Mesodermal cell (in vitro differentiated cells): ENCODE measurements at regions not wholly inside any gene's neighbourhood (a gene's known extent, or its start where the extent isn't known, plus 50 kb on each side); places are given as distances from the start of the nearest gene placed in this dataset.
"Not testable (repeated sequence)": the region's sequence is repeated elsewhere in the genome, so short reads cannot be mapped to it uniquely, and the experiment has no call there.

Source experiments
- H3K27ac ChIP-seq: 2 replicates; pipeline ENCODE4 v1.7.0; 2013; ENCODE audit warnings: mild to moderate bottlenecking, low read depth, low read length, moderate library complexity; ENCODE audit not compliant: severe bottlenecking
- H3K36me3 ChIP-seq: 2 replicates; pipeline ENCODE4 v1.7.1; 2013; ENCODE audit warnings: mild to moderate bottlenecking, low read length, moderate library complexity; ENCODE audit not compliant: control insufficient read depth, insufficient read depth
- H3K4me1 ChIP-seq: one replicate; pipeline ENCODE4 v1.7.1; 2013; ENCODE audit warnings: mild to moderate bottlenecking, low read length; ENCODE audit not compliant: insufficient read depth, control insufficient read depth, poor library complexity, severe bottlenecking
- H3K4me3 ChIP-seq: 2 replicates; pipeline ENCODE4 v1.7.0; 2013; ENCODE audit warnings: low read length, control low read depth, mild to moderate bottlenecking; ENCODE audit not compliant: insufficient read depth, poor library complexity, severe bottlenecking; ENCODE audit errors: extremely low read depth
- H3K9me3 ChIP-seq: 2 replicates; pipeline ENCODE4 v1.7.1; 2013; ENCODE audit warnings: mild to moderate bottlenecking, low read length, moderate library complexity; ENCODE audit not compliant: control insufficient read depth
- WGBS, 2 experiments: methylation state at CpG; one replicate each; pipeline ENCODE4 v1.1.5; 2013; ENCODE audit warnings: missing lambda C conversion rate in 2 of 2; ENCODE audit not compliant: insufficient coverage in 2 of 2; 5-methylcytosine and 5-hydroxymethylcytosine counted together

DNA sequence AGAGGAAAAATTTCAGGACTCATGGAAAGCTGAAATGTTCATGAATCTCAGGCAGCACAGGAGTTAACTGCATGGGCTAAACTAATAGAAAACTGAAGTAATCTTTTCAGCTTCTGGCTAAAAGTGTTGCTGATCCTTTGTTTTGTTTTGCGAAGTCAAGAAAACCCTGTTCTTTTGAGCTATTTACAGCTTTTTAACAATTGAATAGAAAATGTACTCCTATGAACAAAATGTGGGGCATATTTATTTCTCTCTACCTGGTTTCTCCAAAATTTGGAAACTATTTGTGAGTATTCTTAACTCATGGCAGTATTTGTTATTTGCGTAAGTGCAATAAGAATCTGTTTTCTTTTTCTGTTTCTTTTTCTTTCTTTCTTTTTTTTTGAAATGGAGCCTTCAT is 818.8 kb upstream of the CITED2 start:
- no peak overlapping the region for H3K4me3 ChIP-seq
- no peaks in the 10 kb centered on the region for H3K36me3 ChIP-seq
- H3K9me3 ChIP-seq: peaks cover 34% of the 10 kb centered on the region
- no peaks in the 10 kb centered on the region for H3K4me1 ChIP-seq
- no peak overlapping the region for H3K27ac ChIP-seq
- WGBS, 2 experiments: 100% methylated on average over 1 of the region's 2 CpGs; no CpG with 5 or more reads in 1 of the 2 experiments

DNA sequence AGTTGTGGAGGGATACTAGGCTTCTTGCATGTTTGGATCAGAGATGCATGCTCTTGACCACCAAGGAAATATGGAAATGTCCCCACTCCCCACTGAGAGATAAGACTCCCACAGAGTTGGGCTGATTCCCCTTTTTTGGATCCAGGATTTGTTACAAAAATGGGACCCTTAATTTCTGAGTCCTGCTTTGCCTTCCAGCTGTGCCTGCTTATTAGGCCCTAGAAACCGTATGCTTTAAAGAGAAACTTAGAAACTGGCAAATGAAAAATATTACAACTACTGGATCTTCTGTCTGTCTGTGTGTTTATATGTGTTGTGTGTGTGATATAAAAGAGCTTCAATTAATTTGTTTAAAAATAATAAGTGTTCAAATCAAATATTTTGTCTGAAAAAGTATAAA is 817.6 kb upstream of the CITED2 start:
- Histone ChIP-seq H3K9me3 (peaks cover 34% of the 10 kb centered on the region), H3K4me1 (no peaks in the 10 kb centered on the region), H3K4me3 (no peak overlapping the region), H3K36me3 (no peaks in the 10 kb centered on the region), H3K27ac (no peak overlapping the region)
- no CpG with 5 or more reads among the region's 1 CpG for WGBS, 2 experiments

DNA sequence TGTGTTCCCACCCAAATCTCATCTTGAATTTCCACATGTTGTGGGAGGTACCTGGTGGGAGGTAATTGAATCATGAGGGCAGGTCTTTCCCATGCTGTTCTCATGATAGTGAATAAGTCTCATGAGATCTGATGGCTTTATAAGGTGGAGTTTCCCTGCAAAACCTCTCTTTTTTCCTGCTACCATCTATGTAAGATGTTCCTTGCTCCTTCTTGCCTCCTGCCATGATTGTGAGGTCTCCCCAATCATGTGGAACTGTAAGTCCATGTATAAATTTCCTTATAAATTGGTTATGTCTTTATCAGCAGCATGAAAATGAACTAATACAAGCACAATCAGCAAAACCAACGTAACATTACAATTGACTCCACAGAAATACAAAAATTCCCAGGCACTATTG is 814.8 kb upstream of the CITED2 start:
- H3K27ac ChIP-seq, H3K4me1 ChIP-seq, H3K4me3 ChIP-seq, H3K36me3 ChIP-seq: not testable (repeated sequence)
- peaks cover 34% of the 10 kb centered on the region for H3K9me3 ChIP-seq
- 100% methylated on average over 1 of the region's 1 CpG; no CpG with 5 or more reads in 1 of the 2 experiments for WGBS, 2 experiments

DNA sequence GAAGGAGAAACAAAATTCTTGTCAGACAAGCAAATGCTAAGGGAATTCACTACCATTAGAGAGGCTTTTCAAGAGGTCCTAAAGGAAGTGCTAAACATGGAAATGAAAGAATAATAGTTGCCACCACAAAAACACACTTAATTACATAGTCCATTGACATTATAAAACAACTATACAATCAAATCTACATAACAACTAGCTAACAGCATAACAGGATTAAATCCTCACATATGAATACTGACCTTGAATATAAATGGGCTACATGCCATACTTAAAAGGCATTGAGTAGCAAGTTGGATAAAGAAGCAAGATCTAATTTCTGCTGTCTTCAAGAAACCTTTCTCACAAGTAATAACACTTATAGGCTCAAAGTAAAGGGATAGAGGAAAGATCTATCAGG is 811.5 kb upstream of the CITED2 start:
- no peaks in the 10 kb centered on the region for H3K4me1 ChIP-seq
- no peak overlapping the region for H3K27ac ChIP-seq
- H3K9me3 ChIP-seq: peaks cover 17% of the 10 kb centered on the region
- no peak overlapping the region for H3K4me3 ChIP-seq
- no peaks in the 10 kb centered on the region for H3K36me3 ChIP-seq

DNA sequence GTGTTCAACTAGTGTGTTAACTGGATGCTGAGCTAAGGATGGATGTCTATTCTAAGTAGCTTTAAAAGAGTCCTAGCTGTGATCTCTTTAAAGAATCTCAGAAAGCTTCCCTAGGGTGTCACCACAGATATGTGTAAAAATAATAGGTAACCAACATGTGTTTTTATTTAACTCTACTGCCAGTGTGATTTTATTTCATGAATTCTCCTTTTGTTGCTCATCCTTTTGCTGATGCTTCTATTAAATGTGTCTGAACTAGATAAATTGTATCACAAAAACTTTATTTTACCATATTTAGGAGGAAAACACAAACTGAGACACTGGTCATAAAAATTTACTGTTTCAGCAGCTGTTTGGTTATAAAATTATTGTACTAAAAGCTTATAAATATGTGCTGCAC is 809.4 kb upstream of the CITED2 start:
- no peaks in the 10 kb centered on the region for H3K4me1 ChIP-seq

DNA sequence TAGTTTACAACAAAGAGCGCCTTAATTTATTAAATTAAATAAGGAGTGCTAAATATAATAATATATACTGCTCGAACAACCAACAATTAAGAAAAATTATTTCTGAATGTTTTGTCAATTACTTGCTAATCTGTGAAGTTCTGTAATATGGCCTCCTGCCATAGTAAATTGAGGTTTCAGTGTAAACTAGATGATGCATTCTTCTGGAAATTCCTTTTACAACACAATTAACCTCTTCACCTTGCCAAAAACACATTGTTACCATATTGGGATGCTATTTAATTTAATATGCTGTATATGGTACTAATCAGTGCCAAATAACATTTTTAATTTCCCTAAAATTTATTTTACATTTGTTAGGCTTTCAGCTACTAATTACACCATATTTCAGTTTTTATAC is 808.4 kb upstream of the CITED2 start:
- Histone ChIP-seq H3K36me3 (no peaks in the 10 kb centered on the region), H3K4me1 (no peaks in the 10 kb centered on the region), H3K4me3 (no peak overlapping the region), H3K27ac (no peak overlapping the region), H3K9me3 (no peaks in the 10 kb centered on the region)
- WGBS, 2 experiments: no CpG with 5 or more reads among the region's 2 CpGs

More for the DNA sequence above, 809.4 kb upstream of the CITED2 start:
- no peak overlapping the region for H3K4me3 ChIP-seq
- H3K27ac ChIP-seq: no peak overlapping the region
- H3K9me3 ChIP-seq: no peaks in the 10 kb centered on the region
- no peaks in the 10 kb centered on the region for H3K36me3 ChIP-seq

DNA sequence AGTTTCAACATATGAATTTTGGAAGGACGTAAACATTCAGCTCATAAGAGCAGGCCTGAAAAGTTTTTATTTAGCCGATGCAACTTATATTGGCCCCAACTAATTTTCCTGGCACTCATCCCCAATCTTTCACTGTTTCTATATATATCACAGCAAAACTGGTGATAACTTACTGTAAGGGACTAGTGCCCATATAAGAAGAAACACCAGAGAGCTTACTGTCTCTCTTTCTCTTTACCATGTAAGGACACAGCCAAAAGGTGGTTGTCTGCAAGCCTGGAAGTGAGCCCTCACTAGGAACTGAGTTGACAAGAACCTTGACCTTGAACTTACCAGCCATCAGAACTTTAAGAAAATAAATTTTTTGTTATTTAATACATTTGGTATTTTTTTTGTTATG is 807.4 kb upstream of the CITED2 start:
- H3K36me3 ChIP-seq: no peaks in the 10 kb centered on the region
- 100% methylated on average over 1 of the region's 2 CpGs; no CpG with 5 or more reads in 1 of the 2 experiments for WGBS, 2 experiments
- H3K4me3 ChIP-seq: no peak overlapping the region
- no peak overlapping the region for H3K27ac ChIP-seq
- no peaks in the 10 kb centered on the region for H3K4me1 ChIP-seq
- no peaks in the 10 kb centered on the region for H3K9me3 ChIP-seq

DNA sequence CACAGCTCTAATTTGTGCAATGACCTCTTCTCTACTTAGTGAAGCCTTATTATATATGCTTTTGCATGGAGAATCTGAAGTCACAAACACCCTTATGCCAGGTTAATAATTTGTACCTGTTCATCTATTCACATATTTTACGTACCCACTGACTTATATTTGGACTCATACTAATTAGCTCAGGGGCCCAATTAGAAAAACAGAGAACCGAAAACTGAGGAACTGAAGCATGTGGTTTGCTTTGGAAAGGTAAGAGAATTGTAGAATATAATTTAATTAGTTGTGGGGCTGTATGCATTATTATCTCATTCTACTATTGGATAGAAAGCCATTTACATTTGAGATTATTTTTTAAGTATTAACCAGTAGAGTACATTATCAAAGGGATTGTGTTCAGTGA is 805.9 kb upstream of the CITED2 start:
- no peak overlapping the region for H3K4me3 ChIP-seq
- no peaks in the 10 kb centered on the region for H3K4me1 ChIP-seq
- no peaks in the 10 kb centered on the region for H3K9me3 ChIP-seq
- H3K36me3 ChIP-seq: no peaks in the 10 kb centered on the region
- no peak overlapping the region for H3K27ac ChIP-seq
- 100% methylated on average over 1 of the region's 2 CpGs; no CpG with 5 or more reads in 1 of the 2 experiments for WGBS, 2 experiments

DNA sequence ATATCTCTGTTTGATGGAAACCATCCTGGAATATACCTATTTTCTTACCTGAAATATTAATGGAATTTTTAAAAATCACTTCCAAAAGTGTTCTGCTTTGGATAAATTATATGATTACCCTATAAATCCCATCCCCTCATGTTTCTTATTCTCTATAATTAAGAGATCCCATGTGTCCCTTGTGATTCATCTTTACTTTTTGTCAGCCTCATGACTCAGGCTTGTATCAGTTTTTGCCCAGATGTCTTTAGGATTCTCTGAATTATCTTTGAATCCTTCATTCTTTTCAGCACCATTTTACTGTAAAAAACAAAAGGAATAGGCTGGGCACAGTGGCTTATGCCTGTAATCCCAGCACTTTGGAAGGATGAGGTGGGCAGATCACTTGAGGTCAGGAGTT is 804.5 kb upstream of the CITED2 start:
- Histone ChIP-seq H3K27ac (no peak overlapping the region), H3K9me3 (no peaks in the 10 kb centered on the region)

DNA sequence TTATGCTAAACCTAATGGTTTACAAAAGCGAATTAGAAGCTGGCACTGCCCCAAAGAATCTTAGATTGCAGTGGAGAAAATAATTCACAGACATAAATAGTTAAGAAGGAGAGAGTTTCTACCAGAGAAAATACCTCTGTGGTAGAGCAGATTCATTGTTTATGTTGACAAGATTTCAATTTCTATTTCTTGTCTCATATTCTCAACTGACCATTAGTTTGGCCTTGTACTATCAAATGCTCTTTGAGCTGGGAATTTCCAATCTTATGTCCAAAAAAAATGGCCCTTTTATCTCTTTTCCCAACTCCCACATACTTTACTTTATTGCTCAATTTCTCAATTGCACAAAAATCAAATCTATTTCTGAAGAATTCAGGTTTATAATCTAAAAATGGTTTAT is 804.1 kb upstream of the CITED2 start:
- no peaks in the 10 kb centered on the region for H3K9me3 ChIP-seq
- no peak overlapping the region for H3K4me3 ChIP-seq
- no peaks in the 10 kb centered on the region for H3K36me3 ChIP-seq
- no peaks in the 10 kb centered on the region for H3K4me1 ChIP-seq
- H3K27ac ChIP-seq: no peak overlapping the region
- WGBS, 2 experiments: no CpG with 5 or more reads among the region's 1 CpG

More for the DNA sequence above, 804.5 kb upstream of the CITED2 start:
- Histone ChIP-seq H3K4me1 (no peaks in the 10 kb centered on the region), H3K36me3 (no peaks in the 10 kb centered on the region), H3K4me3 (no peak overlapping the region)

DNA sequence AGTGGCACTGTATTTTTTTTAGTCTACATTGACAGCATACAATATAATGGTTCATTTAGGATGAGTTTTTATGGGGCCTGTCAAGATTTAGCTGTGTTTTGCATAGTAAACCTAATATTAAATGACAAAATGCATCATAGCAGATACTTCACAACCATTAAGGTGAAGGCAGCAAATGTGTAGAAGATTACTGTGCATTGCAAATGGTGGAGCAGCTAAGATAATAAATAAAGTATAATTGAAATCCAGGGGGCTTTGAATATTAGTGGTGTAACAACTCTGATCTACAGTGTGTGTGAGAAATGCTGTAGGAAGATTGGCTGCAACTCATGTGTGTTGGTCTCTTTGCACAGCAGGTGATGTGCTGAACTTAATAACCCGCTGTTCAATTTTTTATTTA is 801.9 kb upstream of the CITED2 start:
- H3K4me3 ChIP-seq: no peak overlapping the region
- no peaks in the 10 kb centered on the region for H3K9me3 ChIP-seq
- no peaks in the 10 kb centered on the region for H3K4me1 ChIP-seq
- WGBS, 2 experiments: 80% methylated on average over 1 of the region's 1 CpG; no CpG with 5 or more reads in 1 of the 2 experiments
- no peaks in the 10 kb centered on the region for H3K36me3 ChIP-seq
- H3K27ac ChIP-seq: no peak overlapping the region

DNA sequence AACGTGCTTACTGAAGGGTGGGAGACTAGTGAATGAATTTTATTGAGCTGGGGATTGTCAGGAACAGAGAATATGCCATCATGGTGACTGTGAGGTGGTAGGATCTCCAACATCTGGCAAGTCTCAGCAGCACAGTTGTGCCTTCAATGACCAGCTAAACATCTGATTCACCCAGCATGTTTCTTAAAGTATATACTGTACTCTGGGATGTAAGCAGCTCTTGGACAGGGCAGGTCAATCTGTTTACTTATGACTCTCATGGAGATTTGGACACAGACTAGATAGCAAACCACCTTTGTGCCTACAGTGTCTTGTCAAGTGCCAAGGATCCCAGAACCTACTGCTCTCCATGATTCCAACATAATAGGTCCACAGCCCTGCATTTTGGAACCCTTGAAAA is 801.0 kb upstream of the CITED2 start:
- Histone ChIP-seq H3K4me3 (no peak overlapping the region), H3K9me3 (no peaks in the 10 kb centered on the region), H3K4me1 (no peaks in the 10 kb centered on the region), H3K27ac (no peak overlapping the region), H3K36me3 (no peaks in the 10 kb centered on the region)
- 71 to 100% methylated on average over 1 of the region's 1 CpG for WGBS, 2 experiments
